K562 (cell line): ENCODE measurements at regions not wholly inside any gene's neighbourhood (a gene's known extent, or its start where the extent isn't known, plus 50 kb on each side); places are given as distances from the start of the nearest gene placed in this dataset.
A peak's percentile ranks its signal among the peaks of the same experiment; 100 is the strongest.

ENCODE experiments used
- CBFB ChIP-seq: sonication (generic); formaldehyde crosslinking; IDR thresholded peaks from 2 replicates; pipeline ENCODE4 v1.4.0; 2020; ENCODE audit warnings: mild to moderate bottlenecking, missing genetic modification reagents
- DPF2 ChIP-seq: fragments of 450-650 bp; IDR thresholded peaks from 2 replicates; pipeline ENCODE4 v1.6.1; 2016
- JUN ChIP-seq, 2 experiments: sonication (generic) in 1 of 2; formaldehyde crosslinking in 1 of 2; IDR thresholded peaks; 2 replicates each; pipeline versions ENCODE4 v1.6.1 to v1.8.0; 2012 to 2022; ENCODE audit warnings: borderline replicate concordance in 2 of 2, mild to moderate bottlenecking in 2 of 2, improper control_type of control experiment in 1 of 2, low read depth in 1 of 2, low read length in 1 of 2, missing genetic modification reagents in 1 of 2
- MEIS2 ChIP-seq: fragments of 450-650 bp; IDR thresholded peaks from 2 replicates; pipeline ENCODE4 v1.6.1; 2014; ENCODE audit warnings: mild to moderate bottlenecking; ENCODE audit not compliant: partially characterized antibody
- PCBP2 ChIP-seq: fragments of 200-400 bp; formaldehyde crosslinking; IDR thresholded peaks from 2 replicates; pipeline ENCODE4 v1.6.1; 2018; ENCODE audit warnings: low read length, low read depth, mild to moderate bottlenecking, moderate library complexity; ENCODE audit not compliant: poor library complexity, severe bottlenecking
- SOX6 ChIP-seq: fragments of 450-650 bp; IDR thresholded peaks from 2 replicates; pipeline ENCODE4 v1.6.1; 2014; ENCODE audit warnings: mild to moderate bottlenecking
- SPI1 ChIP-seq: IDR thresholded peaks from 2 replicates; pipeline ENCODE4 v1.6.1; 2011; ENCODE audit warnings: low read depth, low read length, control low read depth, borderline replicate concordance
- TAL1 ChIP-seq: fragments of 450-650 bp; IDR thresholded peaks from 2 replicates; pipeline ENCODE4 v1.6.1; 2016; ENCODE audit warnings: mild to moderate bottlenecking
- TF ChIP-seq, protein P1 (sequence below): sonication (generic); formaldehyde crosslinking; IDR thresholded peaks from 2 replicates; pipeline ENCODE4 v1.8.0; 2022; ENCODE audit warnings: mild to moderate bottlenecking, missing genetic modification reagents
- TF ChIP-seq, protein P2 (sequence below): fragments of 450-650 bp; IDR thresholded peaks from 2 replicates; pipeline ENCODE4 v1.6.1; 2017; ENCODE audit warnings: antibody characterized with exemption, mild to moderate bottlenecking
- TF ChIP-seq, protein P3 (sequence below): fragments of 450-650 bp; IDR thresholded peaks from 2 replicates; pipeline ENCODE4 v1.6.1; 2016; ENCODE audit warnings: mild to moderate bottlenecking, moderate library complexity

DNA sequence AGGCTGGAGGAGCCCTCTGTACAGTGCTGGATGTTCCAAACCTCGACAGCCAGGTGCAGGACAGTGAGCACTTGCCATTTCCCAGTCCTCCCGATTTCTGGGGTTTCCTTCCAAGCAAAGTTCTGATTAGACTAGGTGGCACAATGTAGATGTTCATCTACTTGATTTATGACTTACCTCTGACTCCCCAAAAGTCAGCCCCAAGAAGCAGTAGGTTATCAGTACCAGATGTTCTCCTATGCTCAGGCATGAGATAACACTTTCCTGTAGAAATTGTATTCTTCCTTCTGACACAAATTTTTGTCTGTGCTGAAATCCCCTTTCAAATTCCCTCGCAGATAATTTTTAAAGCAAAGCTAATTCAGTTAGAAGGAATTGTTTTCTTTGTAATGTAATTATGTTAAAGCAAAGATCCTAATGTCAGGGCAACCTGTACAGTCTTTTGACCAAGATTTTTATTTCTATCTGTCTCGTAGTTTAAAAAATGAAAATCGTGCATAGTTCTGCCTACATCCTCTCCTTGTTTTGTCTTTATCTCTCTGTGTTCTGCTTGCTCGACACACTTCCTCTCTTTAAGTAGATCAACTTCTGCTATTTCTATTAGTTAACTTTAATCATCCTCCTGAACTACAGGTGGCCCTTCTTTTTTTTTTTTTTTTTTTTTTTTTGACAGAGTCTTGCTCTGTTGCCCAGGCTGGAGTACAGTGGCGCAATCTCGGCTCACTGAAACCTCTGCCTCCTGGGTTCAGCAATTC lies 102.4 kb upstream of the PJA2 start (continued):
- TF ChIP-seq MEIS2 (peak; percentile 92), JUN (IDR thresholded peaks at IDR 0.05; ENCODE audit: borderline replicate concordance, low read depth, low read length) (no peak), JUN (CRISPR knock-in tag; IDR thresholded peaks at IDR 0.05; ENCODE audit: borderline replicate concordance) (no peak), SOX6 (no peak; the same call in 1 of the 2 replicates), SPI1 (peak; percentile 51; the same call in 1 of the 2 replicates), PCBP2 (no peak), DPF2 (peak; percentile 64), TAL1 (peak; percentile 55), CBFB (CRISPR knock-in tag) (no peak)
- TF ChIP-seq, protein P1, sequence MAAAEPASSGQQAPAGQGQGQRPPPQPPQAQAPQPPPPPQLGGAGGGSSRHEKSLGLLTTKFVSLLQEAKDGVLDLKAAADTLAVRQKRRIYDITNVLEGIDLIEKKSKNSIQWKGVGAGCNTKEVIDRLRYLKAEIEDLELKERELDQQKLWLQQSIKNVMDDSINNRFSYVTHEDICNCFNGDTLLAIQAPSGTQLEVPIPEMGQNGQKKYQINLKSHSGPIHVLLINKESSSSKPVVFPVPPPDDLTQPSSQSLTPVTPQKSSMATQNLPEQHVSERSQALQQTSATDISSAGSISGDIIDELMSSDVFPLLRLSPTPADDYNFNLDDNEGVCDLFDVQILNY (CRISPR knock-in tag), result no peak
- TF ChIP-seq, protein P2, sequence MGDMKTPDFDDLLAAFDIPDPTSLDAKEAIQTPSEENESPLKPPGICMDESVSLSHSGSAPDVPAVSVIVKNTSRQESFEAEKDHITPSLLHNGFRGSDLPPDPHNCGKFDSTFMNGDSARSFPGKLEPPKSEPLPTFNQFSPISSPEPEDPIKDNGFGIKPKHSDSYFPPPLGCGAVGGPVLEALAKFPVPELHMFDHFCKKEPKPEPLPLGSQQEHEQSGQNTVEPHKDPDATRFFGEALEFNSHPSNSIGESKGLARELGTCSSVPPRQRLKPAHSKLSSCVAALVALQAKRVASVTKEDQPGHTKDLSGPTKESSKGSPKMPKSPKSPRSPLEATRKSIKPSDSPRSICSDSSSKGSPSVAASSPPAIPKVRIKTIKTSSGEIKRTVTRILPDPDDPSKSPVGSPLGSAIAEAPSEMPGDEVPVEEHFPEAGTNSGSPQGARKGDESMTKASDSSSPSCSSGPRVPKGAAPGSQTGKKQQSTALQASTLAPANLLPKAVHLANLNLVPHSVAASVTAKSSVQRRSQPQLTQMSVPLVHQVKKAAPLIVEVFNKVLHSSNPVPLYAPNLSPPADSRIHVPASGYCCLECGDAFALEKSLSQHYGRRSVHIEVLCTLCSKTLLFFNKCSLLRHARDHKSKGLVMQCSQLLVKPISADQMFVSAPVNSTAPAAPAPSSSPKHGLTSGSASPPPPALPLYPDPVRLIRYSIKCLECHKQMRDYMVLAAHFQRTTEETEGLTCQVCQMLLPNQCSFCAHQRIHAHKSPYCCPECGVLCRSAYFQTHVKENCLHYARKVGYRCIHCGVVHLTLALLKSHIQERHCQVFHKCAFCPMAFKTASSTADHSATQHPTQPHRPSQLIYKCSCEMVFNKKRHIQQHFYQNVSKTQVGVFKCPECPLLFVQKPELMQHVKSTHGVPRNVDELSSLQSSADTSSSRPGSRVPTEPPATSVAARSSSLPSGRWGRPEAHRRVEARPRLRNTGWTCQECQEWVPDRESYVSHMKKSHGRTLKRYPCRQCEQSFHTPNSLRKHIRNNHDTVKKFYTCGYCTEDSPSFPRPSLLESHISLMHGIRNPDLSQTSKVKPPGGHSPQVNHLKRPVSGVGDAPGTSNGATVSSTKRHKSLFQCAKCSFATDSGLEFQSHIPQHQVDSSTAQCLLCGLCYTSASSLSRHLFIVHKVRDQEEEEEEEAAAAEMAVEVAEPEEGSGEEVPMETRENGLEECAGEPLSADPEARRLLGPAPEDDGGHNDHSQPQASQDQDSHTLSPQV, result no peak
- TF ChIP-seq, protein P3, sequence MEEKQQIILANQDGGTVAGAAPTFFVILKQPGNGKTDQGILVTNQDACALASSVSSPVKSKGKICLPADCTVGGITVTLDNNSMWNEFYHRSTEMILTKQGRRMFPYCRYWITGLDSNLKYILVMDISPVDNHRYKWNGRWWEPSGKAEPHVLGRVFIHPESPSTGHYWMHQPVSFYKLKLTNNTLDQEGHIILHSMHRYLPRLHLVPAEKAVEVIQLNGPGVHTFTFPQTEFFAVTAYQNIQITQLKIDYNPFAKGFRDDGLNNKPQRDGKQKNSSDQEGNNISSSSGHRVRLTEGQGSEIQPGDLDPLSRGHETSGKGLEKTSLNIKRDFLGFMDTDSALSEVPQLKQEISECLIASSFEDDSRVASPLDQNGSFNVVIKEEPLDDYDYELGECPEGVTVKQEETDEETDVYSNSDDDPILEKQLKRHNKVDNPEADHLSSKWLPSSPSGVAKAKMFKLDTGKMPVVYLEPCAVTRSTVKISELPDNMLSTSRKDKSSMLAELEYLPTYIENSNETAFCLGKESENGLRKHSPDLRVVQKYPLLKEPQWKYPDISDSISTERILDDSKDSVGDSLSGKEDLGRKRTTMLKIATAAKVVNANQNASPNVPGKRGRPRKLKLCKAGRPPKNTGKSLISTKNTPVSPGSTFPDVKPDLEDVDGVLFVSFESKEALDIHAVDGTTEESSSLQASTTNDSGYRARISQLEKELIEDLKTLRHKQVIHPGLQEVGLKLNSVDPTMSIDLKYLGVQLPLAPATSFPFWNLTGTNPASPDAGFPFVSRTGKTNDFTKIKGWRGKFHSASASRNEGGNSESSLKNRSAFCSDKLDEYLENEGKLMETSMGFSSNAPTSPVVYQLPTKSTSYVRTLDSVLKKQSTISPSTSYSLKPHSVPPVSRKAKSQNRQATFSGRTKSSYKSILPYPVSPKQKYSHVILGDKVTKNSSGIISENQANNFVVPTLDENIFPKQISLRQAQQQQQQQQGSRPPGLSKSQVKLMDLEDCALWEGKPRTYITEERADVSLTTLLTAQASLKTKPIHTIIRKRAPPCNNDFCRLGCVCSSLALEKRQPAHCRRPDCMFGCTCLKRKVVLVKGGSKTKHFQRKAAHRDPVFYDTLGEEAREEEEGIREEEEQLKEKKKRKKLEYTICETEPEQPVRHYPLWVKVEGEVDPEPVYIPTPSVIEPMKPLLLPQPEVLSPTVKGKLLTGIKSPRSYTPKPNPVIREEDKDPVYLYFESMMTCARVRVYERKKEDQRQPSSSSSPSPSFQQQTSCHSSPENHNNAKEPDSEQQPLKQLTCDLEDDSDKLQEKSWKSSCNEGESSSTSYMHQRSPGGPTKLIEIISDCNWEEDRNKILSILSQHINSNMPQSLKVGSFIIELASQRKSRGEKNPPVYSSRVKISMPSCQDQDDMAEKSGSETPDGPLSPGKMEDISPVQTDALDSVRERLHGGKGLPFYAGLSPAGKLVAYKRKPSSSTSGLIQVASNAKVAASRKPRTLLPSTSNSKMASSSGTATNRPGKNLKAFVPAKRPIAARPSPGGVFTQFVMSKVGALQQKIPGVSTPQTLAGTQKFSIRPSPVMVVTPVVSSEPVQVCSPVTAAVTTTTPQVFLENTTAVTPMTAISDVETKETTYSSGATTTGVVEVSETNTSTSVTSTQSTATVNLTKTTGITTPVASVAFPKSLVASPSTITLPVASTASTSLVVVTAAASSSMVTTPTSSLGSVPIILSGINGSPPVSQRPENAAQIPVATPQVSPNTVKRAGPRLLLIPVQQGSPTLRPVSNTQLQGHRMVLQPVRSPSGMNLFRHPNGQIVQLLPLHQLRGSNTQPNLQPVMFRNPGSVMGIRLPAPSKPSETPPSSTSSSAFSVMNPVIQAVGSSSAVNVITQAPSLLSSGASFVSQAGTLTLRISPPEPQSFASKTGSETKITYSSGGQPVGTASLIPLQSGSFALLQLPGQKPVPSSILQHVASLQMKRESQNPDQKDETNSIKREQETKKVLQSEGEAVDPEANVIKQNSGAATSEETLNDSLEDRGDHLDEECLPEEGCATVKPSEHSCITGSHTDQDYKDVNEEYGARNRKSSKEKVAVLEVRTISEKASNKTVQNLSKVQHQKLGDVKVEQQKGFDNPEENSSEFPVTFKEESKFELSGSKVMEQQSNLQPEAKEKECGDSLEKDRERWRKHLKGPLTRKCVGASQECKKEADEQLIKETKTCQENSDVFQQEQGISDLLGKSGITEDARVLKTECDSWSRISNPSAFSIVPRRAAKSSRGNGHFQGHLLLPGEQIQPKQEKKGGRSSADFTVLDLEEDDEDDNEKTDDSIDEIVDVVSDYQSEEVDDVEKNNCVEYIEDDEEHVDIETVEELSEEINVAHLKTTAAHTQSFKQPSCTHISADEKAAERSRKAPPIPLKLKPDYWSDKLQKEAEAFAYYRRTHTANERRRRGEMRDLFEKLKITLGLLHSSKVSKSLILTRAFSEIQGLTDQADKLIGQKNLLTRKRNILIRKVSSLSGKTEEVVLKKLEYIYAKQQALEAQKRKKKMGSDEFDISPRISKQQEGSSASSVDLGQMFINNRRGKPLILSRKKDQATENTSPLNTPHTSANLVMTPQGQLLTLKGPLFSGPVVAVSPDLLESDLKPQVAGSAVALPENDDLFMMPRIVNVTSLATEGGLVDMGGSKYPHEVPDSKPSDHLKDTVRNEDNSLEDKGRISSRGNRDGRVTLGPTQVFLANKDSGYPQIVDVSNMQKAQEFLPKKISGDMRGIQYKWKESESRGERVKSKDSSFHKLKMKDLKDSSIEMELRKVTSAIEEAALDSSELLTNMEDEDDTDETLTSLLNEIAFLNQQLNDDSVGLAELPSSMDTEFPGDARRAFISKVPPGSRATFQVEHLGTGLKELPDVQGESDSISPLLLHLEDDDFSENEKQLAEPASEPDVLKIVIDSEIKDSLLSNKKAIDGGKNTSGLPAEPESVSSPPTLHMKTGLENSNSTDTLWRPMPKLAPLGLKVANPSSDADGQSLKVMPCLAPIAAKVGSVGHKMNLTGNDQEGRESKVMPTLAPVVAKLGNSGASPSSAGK, result no peak
